ENCODE measurements at regions not wholly inside any gene's neighbourhood (a gene's known extent, or its start where the extent isn't known, plus 50 kb on each side); places are given as distances from the start of the nearest gene placed in this dataset.
"Not testable (repeated sequence)": the region's sequence is repeated elsewhere in the genome, so short reads cannot be mapped to it uniquely, and the experiment has no call there.

GRCh38 chr2:156765450-156765849 lies 329.3 kb downstream of the GPD2 start:
- DNase-seq (ENCODE audit: low read depth in 4 of 4, low spot score in 3 of 4), result no peak

DNA sequence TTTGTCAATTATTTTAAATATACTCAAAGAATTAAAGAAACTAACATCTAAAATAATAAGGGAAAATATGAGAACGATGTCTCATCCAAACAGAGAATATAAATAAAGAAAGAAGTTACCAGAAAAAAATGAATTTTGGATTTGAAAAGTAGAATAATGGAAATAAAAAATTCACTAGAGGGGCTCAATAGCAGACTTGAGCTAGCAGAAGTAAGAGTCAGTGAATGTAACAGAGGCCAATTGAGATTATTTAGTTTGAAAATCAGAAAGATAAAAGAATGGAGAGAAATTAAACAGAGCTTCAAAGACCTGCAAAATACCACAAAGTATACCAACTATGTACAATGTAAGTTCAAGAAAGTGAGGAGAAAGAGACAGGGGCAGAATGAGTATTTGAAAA lies 333.6 kb downstream of the GPD2 start:
- DNase-seq (ENCODE audit: low read depth in 4 of 4, low spot score in 3 of 4), result no peak

- DNase-seq (ENCODE audit: low read depth in 4 of 4, low spot score in 3 of 4), result no peak
These were observed 342.7 kb downstream of the GPD2 start for GRCh38 chr2:156778916-156779315.

- DNase-seq (ENCODE audit: low read depth in 4 of 4, low spot score in 3 of 4), result no peak
These were observed 343.4 kb downstream of the GPD2 start for GRCh38 chr2:156779416-156780120.

GRCh38 chr2:156781677-156782076 lies 345.5 kb downstream of the GPD2 start:
- DNase-seq (ENCODE audit: low read depth in 4 of 4, low spot score in 3 of 4), result not testable (repeated sequence)

DNA sequence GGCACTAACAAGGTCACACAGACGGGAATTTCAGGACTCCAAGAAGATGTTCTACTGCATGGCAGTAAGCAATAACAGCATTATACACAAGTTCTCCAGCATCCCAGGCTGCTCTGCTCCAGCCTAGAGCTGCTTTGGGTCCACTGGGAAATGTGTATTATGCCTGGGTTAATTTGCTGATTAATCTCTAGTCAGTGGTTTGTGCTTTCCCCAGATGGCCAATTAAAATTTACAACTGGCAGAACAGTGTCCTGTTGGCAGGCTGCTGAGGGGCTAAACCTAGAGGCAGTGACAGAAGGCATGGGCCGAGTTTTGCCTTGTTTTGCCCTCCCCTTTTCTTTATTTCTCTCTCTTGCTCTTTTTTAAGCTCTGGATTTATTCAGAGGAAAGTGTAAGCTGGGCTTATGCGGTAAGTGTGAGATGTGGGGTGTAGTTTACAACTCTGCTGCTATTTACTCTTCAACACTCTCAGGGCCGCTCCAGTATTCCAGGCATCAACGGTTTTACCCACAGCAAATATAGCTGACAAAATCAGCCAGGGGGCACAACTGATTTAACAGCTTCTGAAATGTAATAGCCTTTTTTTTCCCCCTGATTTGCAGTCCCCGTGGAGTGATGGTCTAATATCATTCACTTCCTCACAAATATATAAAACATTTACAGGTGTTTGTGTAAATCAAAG lies 348.0 kb downstream of the GPD2 start:
- no peak for DNase-seq (ENCODE audit: low read depth in 4 of 4, low spot score in 3 of 4)

DNA sequence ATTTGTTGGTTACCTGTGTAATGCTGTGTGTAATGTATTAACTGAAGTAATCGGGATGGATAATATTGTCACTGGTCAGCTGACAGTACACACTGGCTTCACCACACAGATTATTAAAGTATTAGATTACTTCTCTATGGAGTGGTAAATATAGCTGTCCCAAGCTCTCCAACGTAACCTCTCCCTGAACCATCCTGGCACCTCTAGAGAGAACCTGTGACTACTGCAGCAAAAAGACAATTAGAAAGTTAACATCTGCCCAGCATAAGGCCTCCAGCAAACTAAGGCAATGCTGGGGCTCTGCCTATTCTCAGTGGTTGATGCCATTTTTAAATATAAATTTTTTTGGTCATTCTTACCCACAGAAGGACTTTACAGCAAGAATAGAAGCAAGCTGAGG lies 351.3 kb downstream of the GPD2 start:
- DNase-seq (ENCODE audit: low read depth in 4 of 4, low spot score in 3 of 4), result no peak

- no peak for DNase-seq (ENCODE audit: low read depth in 4 of 4, low spot score in 3 of 4)
These were observed 354.3 kb downstream of the GPD2 start for GRCh38 chr2:156790343-156791037.

DNA sequence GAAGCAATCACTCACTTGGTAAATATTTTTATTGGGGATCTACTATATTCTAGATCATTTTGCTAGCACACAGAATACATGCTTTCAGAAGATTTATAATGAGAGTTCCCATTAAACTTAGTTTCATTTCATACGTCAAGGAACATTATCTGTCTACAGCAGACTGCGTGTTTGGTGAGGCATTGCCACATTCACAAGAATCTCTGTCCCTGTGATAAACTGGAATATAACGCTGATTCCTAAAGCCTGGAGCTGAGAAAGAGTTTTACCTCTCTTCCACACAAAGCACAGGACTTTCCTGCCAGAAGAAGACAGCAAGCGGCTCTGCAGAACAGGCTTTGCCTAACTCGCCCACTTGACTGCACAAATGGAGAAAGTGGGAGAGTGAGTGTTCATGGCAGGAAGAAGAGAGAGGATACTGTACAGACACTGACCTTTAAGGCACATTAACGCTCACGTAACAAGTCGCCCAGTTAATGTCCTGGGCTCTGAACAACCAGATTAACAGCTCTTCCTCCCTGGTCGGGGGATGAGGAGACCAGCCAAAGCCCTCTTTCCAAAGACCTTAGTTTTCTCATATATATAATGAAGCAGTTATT lies 356.2 kb downstream of the GPD2 start:
- DNase-seq (ENCODE audit: low read depth in 4 of 4, low spot score in 3 of 4), result no peak

DNA sequence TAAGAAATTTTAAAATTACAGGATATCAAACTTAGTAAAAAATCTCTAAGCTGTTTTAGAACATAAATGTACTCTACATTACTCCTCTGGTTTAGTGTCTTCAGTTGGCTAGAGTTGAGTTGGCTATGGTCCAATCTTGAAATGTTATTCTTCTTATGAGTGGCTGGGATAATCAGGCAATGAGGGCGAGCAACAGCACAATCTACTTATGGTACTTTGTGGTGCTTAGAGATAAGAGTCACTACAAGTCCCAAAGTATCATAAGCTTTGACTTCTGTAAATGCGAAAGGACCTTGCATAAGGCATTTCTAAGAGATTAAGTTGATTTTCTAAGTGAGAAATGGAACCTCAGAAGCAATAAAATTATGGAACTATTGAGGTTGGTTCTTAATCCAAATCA lies 361.7 kb downstream of the GPD2 start:
- DNase-seq (ENCODE audit: low read depth in 4 of 4, low spot score in 3 of 4), result no peak

- DNase-seq (ENCODE audit: low read depth in 4 of 4, low spot score in 3 of 4), result no peak
These were observed 364.0 kb downstream of the GPD2 start for GRCh38 chr2:156800065-156800653.

- no peak for DNase-seq (ENCODE audit: low read depth in 4 of 4, low spot score in 3 of 4)
These were observed 364.7 kb downstream of the GPD2 start for GRCh38 chr2:156800781-156801361.

GRCh38 chr2:156803243-156803642 lies 367.1 kb downstream of the GPD2 start:
- no peak for DNase-seq (ENCODE audit: low read depth in 4 of 4, low spot score in 3 of 4)

GRCh38 chr2:156803967-156804366 lies 367.8 kb downstream of the GPD2 start:
- DNase-seq (ENCODE audit: low read depth in 4 of 4, low spot score in 3 of 4), result no peak

GRCh38 chr2:156810094-156810493 lies 373.9 kb downstream of the GPD2 start:
- DNase-seq (ENCODE audit: low read depth in 4 of 4, low spot score in 3 of 4), result no peak

DNA sequence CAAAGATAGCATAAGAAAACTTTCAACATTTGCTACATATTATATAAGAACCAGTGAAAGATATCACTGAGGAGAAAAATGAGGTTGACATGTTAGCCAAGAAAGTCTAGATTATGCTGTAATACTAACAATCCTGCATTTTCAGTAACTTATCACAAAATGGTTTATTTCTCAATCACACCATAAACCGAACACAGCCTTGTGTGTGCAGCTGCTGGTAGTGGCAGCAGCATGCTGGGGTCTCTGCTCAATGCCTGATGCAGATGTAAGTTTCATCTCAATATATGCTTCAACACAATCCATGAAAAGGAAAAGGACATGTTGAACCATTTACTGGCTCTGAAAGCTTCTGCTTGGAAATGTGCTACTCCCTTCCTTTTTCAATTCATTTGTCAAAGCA lies 376.3 kb downstream of the GPD2 start:
- DNase-seq (ENCODE audit: low read depth in 4 of 4, low spot score in 3 of 4), result no peak

DNA sequence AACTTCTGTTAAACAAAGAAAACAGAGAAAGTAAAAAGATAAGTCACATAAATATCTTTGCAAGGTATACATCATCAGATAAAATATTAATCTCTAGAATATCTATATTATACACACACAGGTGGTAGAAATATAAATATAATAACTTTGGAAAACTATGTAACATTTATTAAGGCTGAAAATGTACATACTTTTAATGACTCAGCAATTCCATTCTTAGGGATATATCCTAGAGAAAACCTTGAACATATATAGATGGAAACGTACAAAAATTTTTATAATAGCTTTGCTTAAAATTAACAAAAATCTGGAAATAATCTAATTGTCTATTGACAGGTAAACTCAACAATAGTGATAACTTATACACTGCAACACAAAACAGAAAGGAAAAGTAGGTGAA lies 381.3 kb downstream of the GPD2 start:
- no peak for DNase-seq (ENCODE audit: low read depth in 4 of 4, low spot score in 3 of 4)

DNA sequence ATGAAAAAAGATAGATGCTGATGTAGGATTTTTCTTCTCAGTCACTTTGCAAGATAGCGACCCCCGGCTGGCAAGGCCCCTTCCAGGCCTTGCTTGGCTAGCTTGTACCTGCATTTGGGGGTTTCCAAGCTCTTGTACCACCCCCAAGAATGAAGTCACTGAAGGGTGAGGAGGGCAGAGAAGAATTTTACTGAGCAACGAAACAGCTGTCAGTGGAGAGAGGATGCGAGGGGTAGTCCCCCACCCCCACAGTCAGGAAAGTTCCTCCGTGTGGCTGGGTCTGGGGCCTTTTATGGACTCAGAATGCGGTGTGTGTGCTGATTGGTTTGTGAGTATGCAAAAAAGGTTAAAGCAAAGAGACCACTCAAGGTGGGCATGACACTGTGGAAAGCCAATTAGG lies 382.0 kb downstream of the GPD2 start:
- no peak for DNase-seq (ENCODE audit: low read depth in 4 of 4, low spot score in 3 of 4)

DNA sequence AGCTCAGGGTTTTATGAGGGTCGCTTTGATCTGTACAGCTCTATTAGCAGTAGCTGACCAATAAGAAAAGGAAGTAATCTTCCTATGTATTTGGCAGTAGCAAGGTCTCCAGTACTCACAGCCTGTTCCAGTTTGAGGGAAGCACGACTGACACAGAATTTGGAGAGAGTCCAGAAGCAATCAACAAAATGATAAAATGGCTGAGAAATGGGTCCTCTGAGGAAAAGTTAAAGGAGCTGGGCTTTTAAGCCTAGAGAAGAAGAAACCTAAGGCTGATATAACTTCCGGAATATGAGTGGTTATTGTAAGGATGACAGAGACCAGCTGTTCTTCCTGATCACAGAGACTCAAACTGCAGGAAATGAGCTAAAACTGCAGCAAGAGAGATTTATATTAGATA lies 382.8 kb downstream of the GPD2 start:
- DNase-seq (ENCODE audit: low read depth in 4 of 4, low spot score in 3 of 4), result peak in 3 of 4 donors; percentile 41 to 52 (median 45)

DNA sequence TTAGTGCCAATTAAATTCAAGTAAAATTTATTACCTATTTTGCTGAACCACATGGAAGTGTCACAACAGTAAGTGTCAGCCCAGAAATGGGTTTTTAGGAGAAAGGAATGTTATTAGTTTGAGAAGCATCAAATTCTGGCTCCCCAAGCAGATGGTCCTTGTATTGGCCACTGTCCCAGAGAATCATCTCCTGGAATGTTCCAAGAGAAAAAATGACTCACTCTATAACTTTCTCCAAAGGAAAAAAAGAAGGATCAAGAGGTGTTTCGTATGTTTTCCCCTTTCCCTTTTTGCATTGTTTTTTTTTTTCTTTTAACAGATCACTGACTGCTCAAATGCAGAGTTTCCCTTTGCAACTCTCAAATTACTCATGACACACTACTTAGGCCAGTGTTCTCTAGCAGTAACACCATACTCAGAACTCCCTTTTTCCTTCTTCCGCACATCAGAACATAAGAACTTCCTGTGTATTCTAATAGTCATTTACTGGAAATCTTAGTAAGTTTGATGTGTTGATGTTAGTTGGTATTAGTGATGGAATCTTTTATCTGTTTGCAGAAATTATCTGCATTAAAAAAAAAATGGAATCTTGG lies 390.3 kb downstream of the GPD2 start:
- DNase-seq (ENCODE audit: low read depth in 4 of 4, low spot score in 3 of 4), result no peak

Data from left renal pelvis (tissue), 4 donors.